ENCODE measurements at regions not wholly inside any gene's neighbourhood (a gene's known extent, or its start where the extent isn't known, plus 50 kb on each side); places are given as distances from the start of the nearest gene placed in this dataset.

DNA sequence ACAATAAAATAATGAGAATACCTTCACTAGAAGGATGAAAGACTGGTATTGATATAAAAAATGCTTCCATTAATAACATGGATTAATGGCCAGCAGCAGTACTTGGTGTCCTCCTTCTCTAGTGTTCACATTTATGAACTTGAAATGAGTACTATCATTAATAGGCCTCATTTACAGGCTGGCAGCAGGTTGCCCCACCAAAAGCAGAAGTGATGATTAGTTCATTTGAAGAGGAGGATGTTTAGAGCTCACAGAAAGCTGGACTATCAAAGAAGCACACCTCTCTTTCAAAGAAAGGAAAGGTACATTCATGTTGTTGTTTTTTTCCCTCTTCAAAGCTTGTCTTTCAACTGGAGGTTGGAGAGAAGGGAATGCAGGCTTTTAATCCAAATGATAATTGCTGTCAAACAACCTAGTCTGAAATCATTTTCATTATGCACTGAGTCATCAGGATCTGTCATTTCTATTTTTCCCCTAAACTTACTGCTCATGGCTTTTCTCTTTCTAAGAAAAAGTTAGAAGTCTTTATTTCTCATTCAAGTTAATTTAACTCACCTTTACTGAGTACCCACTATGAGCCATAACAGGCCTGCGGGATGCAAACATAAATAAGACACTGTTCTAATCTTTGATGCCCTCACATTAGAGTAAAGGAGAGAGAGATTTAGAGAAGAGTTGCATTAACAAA is 157.9 kb upstream of the GRIP1 start:
- H3K4me3 ChIP-seq (ENCODE audit: low read depth, low read length): no peak overlapping the region
- in situ Hi-C loops (cut with HindIII; ENCODE audit: low pct_ligation_motif_present, low sequenced_read_pairs): no loop called here
- no peaks in the 10 kb centered on the region for H3K36me3 ChIP-seq (replicated peaks)
- no peak for TF ChIP-seq CTCF (IDR thresholded peaks at IDR 0.05; ENCODE audit: low read depth, low read length, missing control alignments)
- no peaks in the 10 kb centered on the region for H3K27me3 ChIP-seq (replicated peaks)
- no peak overlapping the region for H3K27ac ChIP-seq
- no peak for DNase-seq

GRCh38 chr12:66837311-66837627 is 158.4 kb upstream of the GRIP1 start:
- Histone ChIP-seq H3K27ac (no peak overlapping the region), H3K27me3 (replicated peaks) (no peaks in the 10 kb centered on the region), H3K36me3 (replicated peaks) (no peaks in the 10 kb centered on the region), H3K4me3 (ENCODE audit: low read depth, low read length) (no peak overlapping the region)
- no peak for TF ChIP-seq CTCF (IDR thresholded peaks at IDR 0.05; ENCODE audit: low read depth, low read length, missing control alignments)
- in situ Hi-C loops (cut with HindIII; ENCODE audit: low pct_ligation_motif_present, low sequenced_read_pairs): no loop called here
- no peak for DNase-seq

DNA sequence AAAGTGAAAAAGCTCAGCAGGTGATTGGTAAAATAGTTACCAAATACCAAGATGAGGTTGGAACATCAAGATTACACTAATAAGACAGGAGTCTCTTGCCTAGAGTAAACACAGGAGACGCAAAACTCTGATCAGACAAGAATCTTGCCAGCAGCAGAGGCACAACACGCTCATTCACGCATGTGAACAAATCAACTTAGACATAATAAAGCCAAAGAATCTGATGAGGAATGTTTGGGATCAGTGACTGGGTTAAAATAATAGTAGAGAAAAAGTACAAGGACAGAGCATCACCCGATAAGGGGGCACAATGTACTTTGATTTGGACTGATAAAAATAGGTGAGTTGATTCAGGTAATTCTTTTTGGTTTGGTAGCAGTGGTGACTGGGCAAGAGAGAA is 159.5 kb upstream of the GRIP1 start:
- Histone ChIP-seq H3K27ac (no peak overlapping the region), H3K27me3 (replicated peaks) (no peaks in the 10 kb centered on the region), H3K4me3 (ENCODE audit: low read depth, low read length) (no peak overlapping the region), H3K36me3 (replicated peaks) (no peaks in the 10 kb centered on the region)
- TF ChIP-seq CTCF (IDR thresholded peaks at IDR 0.05; ENCODE audit: low read depth, low read length, missing control alignments): no peak
- no peak for DNase-seq
- in situ Hi-C loops (cut with HindIII; ENCODE audit: low pct_ligation_motif_present, low sequenced_read_pairs): no loop called here

GRCh38 chr12:66848967-66849366 is 170.1 kb upstream of the GRIP1 start:
- Histone ChIP-seq H3K27ac (no peak overlapping the region), H3K4me3 (ENCODE audit: low read depth, low read length) (no peak overlapping the region), H3K36me3 (replicated peaks) (no peaks in the 10 kb centered on the region), H3K27me3 (replicated peaks) (no peaks in the 10 kb centered on the region)
- TF ChIP-seq CTCF (IDR thresholded peaks at IDR 0.05; ENCODE audit: low read depth, low read length, missing control alignments): no peak
- DNase-seq: no peak
- in situ Hi-C loops (cut with HindIII; ENCODE audit: low pct_ligation_motif_present, low sequenced_read_pairs): no loop called here

- in situ Hi-C loops (cut with HindIII; ENCODE audit: low pct_ligation_motif_present, low sequenced_read_pairs): no loop called here
- Histone ChIP-seq H3K27ac (no peak overlapping the region), H3K27me3 (replicated peaks) (no peaks in the 10 kb centered on the region), H3K4me3 (ENCODE audit: low read depth, low read length) (no peak overlapping the region), H3K36me3 (replicated peaks) (no peaks in the 10 kb centered on the region)
- TF ChIP-seq CTCF (IDR thresholded peaks at IDR 0.05; ENCODE audit: low read depth, low read length, missing control alignments): no peak
- DNase-seq: no peak
Measured at GRCh38 chr12:66851134-66851533, 172.3 kb upstream of the GRIP1 start.

GRCh38 chr12:66852091-66852490 is 173.2 kb upstream of the GRIP1 start:
- DNase-seq: no peak
- Histone ChIP-seq H3K4me3 (ENCODE audit: low read depth, low read length) (no peak overlapping the region), H3K27me3 (replicated peaks) (no peaks in the 10 kb centered on the region), H3K36me3 (replicated peaks) (no peaks in the 10 kb centered on the region), H3K27ac (no peak overlapping the region)
- in situ Hi-C loops (cut with HindIII; ENCODE audit: low pct_ligation_motif_present, low sequenced_read_pairs): no loop called here
- no peak for TF ChIP-seq CTCF (IDR thresholded peaks at IDR 0.05; ENCODE audit: low read depth, low read length, missing control alignments)

Data from brain microvascular endothelial cell (primary cell).